GM18505 (cell line): ENCODE measurements at regions not wholly inside any gene's neighbourhood (a gene's known extent, or its start where the extent isn't known, plus 50 kb on each side); places are given as distances from the start of the nearest gene placed in this dataset.
"Not testable (repeated sequence)": the region's sequence is repeated elsewhere in the genome, so short reads cannot be mapped to it uniquely, and the experiment has no call there.

ENCODE experiments used
- ATAC-seq: cut with Tn5 transposase; IDR thresholded peaks from one replicate; pipeline ENCODE4 v1.9.1; 2021; ENCODE audit not compliant: unreplicated experiment
- POLR2A ChIP-seq: IDR thresholded peaks from 4 replicates; pipeline ENCODE4 v1.6.1; 2011; ENCODE audit warnings: borderline replicate concordance; ENCODE audit not compliant: insufficient read depth, insufficient read length; ENCODE audit errors: extremely low read depth

- no peak for TF ChIP-seq POLR2A
- no peak for ATAC-seq
Measured at GRCh38 chr1:61028136-61028535, 54.2 kb upstream of the NFIA start.

GRCh38 chr1:61018068-61018467 lies 64.3 kb upstream of the NFIA start:
- not testable (repeated sequence) for ATAC-seq

DNA sequence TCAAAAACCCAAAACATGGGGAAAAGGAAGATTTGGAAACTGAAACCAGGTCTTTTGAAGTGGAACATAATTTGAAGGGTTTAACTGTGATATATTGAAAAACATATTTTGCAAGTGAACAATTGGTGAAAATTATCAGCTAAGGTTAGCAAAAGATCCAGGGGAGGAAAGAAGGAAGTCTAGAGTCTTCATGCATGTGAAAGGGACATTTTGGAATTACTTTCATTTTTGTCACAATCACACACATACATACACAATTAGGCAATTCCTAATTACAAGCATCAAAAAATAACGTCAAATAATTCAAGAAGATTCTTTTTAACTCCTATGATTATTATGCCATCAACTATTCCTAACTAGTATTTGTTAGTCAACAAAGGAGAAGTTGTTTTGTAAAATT lies 64.7 kb upstream of the NFIA start:
- no peak for ATAC-seq
- TF ChIP-seq POLR2A: no peak

DNA sequence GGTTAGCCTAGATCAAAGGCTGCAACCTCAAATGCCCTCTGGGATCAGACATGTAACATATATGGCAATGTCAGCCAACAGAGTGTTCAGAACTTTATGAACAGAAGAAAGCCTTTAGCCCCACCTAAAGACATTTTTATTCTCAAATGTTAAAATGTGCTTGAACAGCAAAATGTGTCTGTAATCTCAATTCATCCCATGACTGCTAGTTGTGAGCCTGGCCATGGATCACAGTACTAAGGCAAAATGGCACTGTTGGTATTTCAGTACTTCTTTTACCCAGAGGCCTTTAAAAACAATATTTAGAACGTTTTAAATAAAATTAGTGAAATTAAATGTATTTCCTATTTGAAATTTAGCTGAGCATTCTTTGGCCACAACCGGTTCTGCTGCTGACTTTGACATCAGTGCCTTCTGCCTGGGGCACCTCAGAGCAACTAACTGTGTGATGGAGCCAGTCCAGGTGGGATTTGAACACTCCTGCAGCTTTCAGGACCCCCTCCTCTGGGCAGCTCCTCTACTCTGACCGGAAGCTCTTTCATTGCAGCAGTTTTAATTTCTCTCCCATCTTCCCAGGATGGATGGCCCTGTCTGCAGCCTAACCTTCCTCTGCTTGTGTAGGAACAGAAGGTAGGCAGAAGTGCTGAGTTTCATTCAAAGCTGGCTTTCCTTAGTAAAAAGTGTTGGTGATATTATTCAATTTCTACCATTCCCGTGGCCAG lies 68.3 kb upstream of the NFIA start:
- no peak for ATAC-seq
- no peak for TF ChIP-seq POLR2A

DNA sequence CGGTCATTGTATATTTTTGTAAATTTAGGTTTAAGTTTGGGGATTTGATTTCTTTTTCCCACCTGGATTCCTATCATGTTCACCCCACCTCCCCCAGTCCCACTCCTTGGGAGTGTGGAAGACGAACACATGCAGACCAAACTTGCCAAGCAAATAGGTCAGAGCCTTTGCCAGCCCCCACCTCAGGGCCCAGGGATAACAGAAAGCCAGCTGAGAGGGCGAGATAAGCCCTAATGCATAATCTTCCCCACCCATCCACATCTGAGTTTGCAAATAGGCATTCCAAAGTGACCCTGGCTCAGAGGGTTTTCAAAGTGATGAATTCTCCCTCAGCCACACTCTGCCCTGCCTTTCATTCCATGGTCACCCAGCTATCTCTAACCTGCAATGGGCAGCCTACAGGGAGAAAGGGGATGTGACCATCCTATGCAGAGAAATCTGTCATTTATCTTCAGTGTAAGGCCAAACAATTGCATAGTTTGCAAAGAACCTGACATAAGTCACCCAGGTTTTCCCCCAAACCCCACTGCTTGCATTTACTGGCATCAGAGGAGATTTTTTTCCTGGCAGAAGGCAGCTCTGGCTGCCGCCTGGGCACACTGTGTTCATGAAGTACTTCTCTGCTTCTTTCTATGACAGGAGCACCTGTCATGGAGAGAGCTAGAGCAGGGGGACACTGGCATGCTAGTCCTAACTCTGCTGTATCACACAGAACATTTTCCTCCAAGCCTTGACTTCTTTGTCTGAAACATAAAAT lies 69.0 kb upstream of the NFIA start:
- no peak for ATAC-seq

GRCh38 chr1:61012341-61012761 lies 70.0 kb upstream of the NFIA start:
- no peak for TF ChIP-seq POLR2A

More for the DNA sequence above, 69.0 kb upstream of the NFIA start:
- no peak for TF ChIP-seq POLR2A

GRCh38 chr1:61011561-61012263 lies 70.6 kb upstream of the NFIA start:
- no peak for TF ChIP-seq POLR2A
- no peak for ATAC-seq

More at GRCh38 chr1:61012341-61012761, 70.0 kb upstream of the NFIA start:
- ATAC-seq: no peak

DNA sequence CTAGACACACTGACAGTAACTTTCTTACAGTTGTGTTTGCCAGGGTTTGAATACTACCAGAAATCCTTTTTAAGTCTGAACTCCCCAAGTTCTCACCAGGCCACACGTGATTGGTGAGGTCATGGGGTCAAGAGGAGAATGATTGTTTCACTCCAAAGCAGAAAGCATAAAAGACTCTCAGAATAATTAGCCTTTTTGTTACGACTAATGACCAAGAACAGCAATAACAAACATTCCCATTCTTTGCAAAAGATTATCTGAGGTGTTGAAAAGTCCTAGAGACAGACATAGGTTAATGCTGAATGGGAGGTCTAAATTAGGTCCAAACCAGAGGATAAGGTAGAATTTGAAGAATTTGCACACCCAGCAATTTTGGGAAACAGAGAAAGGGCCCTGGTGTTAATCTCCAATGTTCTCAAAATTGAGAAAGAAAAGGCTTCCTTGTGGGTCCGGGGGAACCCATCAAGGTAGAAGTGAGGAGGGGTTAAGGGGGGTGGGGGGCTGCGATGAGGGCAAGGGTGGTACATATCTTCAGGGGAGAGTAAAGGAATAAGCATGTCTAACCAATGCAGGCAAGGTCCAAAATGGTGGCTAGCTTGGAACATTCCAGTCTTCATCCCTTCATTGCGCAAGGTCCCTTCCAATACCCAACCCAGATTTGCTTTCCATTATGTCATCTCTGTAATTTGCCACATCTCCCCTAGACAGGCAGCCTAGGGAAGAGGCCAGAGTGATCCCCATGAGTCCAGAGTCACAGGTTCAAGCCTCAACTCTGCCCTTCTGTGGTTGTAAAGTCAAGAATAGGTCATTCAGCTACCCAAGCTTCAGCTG lies 74.6 kb upstream of the NFIA start:
- TF ChIP-seq POLR2A: no peak
- no peak for ATAC-seq

- no peak for ATAC-seq
- no peak for TF ChIP-seq POLR2A
Measured at GRCh38 chr1:61005614-61006580, 76.5 kb upstream of the NFIA start.

- ATAC-seq: no peak
- TF ChIP-seq POLR2A: no peak
Measured at GRCh38 chr1:61004262-61005003, 77.9 kb upstream of the NFIA start.

DNA sequence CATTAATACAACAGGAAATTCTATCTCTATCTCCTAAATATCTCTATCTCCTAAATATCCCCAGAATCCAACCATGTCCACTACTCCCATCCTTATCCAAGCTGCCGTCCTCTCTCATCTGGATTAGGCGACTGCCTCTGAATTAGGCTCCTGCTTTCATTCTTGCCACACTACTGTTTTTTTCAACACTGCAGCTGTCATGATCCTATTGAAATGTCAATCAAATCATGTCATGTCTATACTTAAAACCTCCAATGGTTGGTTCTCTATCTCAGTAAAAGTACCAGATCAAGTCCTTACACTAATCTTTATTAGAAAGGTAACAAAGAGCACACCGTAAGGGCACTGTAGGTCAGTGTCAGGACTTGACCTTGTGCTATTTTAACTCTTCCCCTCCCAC lies 82.0 kb upstream of the NFIA start:
- no peak for TF ChIP-seq POLR2A
- no peak for ATAC-seq
